ENCODE measurements at regions not wholly inside any gene's neighbourhood (a gene's known extent, or its start where the extent isn't known, plus 50 kb on each side); places are given as distances from the start of the nearest gene placed in this dataset.
"Not testable (repeated sequence)": the region's sequence is repeated elsewhere in the genome, so short reads cannot be mapped to it uniquely, and the experiment has no call there.

DNA sequence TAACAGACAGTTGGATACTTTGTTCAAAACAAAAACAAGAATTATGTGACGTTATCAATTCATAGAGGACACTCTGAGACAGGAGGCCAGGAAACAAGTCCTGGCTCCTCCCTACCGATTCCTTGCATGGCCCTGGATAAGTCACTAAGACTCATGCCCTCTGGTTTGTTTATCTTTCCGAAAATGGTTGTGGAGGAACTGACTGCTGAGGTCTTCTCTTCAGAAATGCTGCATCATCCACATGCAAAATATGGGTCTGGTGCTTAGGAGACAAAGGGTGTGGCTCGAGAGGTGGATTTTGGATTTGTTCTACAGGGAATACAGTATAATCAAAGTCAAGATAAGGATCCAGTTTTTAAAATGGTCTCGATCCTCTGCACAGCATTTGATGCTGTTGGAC lies 130.9 kb downstream of the RELL1 start:
- DNase-seq (ENCODE audit: low spot score) = no peak

DNA sequence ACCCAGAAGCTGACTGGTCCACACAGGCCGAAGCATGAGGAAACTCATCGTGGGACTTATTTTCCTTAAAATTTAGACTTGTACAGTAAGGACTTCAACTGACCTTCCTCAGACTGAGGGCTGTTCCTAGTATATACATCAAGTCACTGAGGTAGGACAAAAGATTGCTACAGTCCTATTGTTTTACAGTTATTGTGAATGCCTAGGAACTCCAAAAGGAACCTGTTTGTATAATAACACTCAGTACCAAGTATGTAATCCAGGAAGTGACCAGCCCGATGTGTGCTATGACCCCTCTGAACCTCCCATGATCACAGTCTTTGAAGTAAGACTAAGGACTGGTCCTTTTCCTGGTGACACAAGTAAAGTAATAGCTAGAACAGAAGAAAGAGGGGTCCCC lies 136.3 kb downstream of the RELL1 start:
- DNase-seq (ENCODE audit: low spot score) = not testable (repeated sequence)

DNA sequence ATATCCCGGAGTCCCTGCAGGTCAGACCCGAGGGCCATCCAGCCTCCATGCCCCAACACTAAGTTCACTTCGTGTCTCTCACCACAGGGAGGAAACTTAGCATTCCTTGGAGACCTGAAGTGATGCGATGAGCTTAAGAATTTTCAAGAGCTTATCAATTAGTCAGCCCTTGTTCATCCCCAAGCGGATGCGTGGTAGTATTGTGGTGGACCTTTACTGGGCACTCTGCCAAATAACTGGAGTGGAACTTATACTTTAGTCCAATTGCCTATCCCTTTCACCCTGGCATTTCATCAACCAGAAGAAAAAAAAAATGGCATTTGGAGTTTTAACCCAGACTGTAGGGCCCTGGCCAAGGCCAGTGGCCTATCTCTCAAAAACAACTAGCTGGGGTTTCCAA lies 137.1 kb downstream of the RELL1 start:
- no peak for DNase-seq (ENCODE audit: low spot score)

DNA sequence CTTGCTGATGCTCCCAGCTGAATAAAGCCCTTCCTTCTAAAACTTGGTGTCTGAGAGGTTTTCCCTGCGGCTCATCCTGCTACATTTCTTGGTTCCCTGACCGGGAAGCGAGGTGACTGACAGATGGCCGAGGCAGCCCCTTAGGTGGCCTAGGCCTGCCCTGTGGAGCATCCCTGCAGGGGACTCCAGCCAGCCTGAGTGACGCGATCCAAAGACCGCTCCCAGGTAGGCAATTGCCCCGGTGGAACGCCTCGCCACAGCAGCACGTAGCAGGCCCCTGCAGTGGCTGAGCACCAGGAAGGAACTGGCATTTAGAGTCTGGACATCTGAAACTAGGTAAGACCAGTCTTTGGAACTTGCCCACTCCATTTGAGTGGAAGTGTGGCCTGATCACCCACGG lies 139.6 kb downstream of the RELL1 start:
- no peak for DNase-seq (ENCODE audit: low spot score)

DNA sequence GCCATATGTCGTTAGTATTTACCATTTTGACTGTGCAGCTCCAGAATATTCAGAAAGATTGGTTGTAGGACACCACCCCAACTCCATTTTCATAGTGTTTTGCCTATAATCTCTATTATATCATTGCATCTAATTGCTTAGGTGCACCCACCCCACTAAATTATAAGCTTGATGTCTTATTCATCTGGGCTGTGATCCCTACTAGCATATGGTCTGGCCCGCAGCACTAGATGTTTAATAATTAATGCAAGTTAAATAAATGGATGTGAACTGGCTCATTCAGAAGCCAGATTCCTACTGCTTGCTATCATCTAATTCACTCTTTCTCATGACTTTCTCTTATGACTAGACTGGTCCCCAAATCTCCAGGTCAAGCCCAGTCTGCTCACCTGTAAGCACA lies 143.5 kb downstream of the RELL1 start:
- DNase-seq (ENCODE audit: low spot score) = no peak

DNA sequence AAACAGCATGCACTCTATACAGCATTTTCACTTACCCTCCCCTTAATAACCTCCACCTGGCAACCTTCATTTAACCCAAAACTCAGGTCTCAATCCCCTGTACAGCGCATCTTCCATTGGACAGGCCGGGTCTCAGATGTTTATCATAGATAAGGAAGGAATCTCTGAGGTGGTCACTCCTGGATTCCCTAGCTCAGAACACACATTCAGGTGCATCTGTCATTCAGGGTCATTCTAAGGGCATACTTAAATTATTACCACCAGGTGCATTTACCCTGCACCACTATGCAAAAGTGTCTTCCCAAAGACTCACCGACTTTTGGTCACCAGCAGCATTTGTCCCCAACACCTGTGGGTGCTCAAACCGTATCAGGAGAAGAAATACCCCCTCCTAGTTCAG lies 144.2 kb downstream of the RELL1 start:
- no peak for DNase-seq (ENCODE audit: low spot score)

DNA sequence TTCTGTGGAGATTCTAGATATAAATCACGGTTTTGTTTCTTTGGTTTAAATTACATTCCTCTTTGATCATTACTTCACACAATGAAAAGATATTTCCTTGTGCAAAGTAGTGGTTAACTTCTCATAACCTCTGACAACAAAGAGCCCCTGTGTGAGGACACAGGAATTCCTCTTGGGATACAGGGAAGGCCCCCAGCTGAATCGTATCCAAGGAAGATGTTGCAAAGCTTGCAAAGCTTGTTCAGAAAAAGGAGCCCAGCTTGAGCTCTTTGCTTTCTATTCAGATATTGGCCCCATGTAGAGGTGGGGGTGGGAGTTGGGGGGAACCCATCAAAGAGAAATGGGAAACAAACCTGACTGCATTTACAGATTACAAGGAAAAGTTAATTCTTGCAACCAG lies 145.7 kb downstream of the RELL1 start:
- no peak for DNase-seq (ENCODE audit: low spot score)

DNA sequence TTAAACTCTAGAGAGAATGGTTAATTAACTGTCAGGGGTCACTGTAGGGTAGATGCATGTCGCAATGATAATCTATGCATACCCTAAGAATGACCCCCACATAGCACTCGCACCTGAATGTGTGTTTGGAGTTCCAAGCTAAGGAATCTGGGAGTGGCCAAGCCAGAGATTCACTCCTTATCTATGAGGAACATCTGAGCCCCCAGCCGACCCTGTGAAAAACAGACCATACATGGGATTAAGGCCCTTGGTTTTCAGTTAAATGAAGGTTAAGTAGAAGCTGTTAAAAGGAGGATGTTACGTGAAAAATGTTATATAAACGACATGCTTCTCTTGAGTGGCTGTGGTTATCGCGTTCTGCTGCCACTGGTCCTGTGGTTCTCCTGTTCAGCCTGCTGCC lies 147.2 kb downstream of the RELL1 start:
- DNase-seq (ENCODE audit: low spot score) = no peak

DNA sequence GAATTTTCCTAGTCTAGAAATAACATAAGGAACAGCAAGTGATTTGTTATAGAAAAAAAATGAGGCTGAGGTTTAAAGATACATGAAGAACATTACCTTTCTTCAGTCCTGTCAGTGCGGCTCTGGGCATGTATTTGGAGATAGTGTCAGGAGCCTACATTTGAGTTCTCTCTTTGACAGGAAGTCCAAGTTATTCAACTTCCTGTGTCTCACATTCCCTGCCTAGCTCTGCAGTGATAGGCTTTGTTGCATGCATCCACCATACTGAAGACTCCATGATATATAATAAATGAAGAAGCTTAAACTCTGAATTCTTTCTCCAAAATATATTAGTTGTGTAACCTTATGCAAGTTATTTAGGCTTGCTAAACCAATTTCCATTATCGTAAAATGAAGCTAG lies 148.7 kb downstream of the RELL1 start:
- DNase-seq (ENCODE audit: low spot score) = no peak

DNA sequence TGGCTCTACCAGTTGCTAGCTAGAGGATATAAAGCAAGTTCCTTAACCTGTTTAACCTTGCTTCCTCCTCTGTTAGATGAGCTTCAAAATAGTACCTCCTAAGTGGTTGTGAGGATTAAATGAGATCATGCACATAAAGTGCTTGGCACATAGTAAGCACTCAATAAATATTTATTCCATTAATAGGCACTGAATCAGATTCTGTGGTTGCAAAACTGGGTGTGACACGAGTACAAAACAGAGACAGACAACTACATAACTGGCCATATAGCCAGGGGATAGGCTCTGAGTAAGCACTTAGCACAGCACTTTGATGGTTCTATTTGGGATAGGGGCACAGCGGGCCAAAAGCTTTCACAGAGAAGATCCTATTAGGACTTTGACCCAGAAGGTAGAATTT lies 150.3 kb downstream of the RELL1 start:
- no peak for DNase-seq (ENCODE audit: low spot score)

DNA sequence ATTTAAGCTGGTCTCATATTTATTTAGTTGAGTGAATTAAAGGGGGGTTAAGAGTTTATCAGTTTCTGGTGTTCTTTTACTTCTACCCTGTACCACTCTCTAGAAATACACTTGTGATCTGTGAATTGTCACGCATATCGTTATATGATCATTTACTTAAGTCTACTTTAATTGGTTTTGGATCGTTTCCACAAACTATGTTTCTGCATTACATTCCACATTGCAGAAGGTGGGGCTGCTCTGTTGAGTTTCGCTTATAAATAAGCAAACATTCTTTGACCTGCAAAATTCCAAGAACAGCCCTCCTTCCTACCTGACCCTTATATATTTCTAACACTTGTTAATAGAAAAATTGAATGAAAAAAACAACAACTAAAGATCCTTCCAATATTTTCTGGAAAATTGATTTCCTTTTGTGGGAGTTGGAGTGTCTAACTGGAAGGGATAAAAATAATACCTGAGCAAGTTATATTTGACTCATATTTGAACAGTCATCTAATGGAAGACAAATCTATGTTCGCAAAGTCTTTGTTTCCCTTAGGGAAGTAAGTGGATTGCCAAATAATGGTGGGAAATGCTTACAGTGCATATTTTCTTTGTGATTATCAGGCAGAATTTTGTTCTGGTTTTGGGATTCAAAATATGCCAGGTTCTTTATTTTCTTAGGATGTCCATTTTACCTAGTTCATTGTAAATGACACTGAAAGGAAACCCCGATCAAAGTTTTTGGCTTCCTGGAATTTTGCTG lies 152.7 kb downstream of the RELL1 start:
- no peak for DNase-seq (ENCODE audit: low spot score)

DNA sequence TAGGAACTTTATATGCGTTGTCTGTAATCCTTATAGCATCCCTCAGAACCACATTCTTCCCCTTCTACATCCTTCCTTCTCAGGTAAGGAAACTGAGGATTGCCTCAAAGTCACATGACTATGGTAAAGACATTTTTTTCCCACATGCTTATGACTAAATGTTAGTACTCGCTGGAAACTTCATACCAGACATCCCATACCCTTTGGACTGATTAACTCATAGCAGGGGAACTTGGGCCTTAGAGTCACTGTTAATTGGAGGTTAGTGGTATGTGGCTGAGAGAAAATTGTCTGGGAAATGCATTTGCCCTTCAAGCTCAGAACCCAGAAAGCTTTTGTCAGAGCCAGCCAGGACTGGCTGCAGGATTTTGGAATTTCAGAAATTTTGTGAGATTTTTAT lies 155.0 kb downstream of the RELL1 start:
- no peak for DNase-seq (ENCODE audit: low spot score)

DNA sequence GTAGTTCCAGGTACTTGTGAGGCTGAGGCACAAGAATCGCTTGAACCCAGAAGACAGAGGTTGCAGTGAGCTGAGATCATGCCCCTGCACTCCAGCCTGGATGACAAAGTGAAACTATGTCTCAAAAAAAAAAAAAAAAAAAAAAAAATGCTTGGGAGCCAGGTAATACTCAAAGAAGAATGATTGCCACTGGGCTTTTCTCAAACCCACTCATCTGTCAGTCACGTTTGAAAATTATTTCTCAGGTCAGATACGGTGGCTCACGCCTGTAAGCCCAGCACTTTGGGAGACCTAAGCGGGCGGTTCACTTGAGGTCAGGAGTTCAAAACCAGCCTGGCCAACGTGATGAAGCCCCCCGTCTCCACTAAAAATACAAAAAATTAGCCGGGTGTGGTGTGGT lies 155.7 kb downstream of the RELL1 start:
- no peak for DNase-seq (ENCODE audit: low spot score)

DNA sequence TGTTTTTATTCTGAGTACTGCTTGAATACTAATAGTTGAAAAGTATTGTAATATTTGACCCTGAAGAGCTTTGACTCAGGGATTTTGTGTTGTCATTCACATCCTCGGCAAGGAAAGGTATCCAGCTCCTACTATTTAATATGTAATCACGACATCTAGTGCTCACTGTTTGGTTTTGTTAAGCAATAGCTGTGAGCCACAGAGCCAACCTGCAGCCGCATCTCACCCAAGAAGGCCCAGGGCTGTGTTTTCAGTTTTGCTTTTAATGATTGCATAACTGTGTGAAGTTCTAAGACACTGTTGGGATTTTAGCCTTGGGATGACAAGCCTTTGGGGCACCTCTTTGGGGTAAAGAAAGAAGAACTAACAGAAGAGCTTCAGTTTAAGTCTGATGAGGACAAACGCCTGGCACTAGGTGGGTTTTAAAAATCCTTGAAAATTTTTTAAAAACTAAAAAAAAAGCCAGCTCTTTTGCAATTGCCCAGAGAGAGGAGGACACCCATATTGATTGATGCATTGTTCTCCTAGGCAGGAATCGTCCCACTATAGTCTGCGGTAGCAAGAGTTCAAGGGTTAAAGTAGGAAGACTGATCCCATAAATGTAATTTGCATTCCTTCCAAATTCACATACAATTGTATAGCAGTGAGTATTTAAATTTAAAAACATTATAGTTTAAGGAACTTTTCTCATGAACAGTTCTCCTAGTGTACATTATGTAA lies 157.8 kb downstream of the RELL1 start:
- DNase-seq (ENCODE audit: low spot score) = peak; percentile 52

DNA sequence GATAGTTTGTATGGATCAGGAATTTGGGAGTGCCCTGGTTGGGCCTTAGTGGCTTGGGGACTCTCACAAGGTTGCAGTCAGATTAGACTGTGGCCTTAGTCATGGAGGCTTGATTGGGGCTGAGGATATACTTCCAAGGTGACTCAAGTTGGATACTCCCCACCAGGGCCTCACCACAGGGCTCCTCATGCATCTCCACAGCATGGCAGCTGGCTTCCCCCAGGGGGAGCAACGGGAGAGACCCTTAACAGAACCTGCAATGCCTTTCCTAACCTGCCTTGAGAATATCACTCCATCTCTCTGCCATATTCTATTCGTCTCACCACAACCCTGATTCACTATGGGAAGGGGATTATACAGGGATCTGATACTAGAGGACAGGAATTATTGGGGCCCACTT lies 161.9 kb downstream of the RELL1 start:
- no peak for DNase-seq (ENCODE audit: low spot score)

DNA sequence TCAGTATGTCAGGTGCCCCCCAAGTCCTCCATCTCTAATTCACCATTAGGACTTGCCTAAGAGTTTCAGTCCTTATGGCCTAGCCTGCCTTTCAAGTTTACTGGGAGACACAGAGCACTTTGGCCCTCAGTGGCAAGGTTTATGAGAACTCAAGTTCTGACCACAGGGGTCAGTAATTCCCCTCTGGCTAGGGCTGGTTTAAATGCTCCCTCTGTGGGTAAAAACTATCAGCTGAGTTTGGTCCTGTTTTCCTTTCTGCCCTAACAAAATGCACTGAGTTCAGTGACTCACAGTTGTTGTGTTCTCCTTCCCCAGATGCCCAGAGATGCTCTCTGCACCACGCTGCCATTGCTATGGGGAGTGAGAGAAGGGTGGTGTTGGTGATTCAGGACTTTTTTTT lies 163.2 kb downstream of the RELL1 start:
- DNase-seq (ENCODE audit: low spot score) = no peak

DNA sequence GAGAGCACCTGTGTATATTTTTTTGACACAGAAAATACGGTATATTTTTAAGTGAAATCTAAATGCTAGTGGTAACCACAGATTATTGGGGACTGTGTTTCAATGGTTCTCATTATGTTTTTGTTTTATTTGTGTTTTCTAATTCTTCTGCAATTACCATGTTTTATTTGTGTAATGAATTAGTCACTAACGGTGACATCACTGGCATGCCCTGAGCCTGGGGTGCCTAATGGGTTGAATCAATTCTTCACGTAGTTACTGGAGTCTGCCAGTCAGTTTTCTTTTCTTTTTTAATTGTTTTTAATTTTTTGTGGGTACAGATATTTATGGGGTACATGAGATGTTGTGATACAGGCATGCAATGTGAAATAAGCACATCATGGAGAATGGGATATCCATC lies 168.8 kb downstream of the RELL1 start:
- DNase-seq (ENCODE audit: low spot score) = no peak

DNA sequence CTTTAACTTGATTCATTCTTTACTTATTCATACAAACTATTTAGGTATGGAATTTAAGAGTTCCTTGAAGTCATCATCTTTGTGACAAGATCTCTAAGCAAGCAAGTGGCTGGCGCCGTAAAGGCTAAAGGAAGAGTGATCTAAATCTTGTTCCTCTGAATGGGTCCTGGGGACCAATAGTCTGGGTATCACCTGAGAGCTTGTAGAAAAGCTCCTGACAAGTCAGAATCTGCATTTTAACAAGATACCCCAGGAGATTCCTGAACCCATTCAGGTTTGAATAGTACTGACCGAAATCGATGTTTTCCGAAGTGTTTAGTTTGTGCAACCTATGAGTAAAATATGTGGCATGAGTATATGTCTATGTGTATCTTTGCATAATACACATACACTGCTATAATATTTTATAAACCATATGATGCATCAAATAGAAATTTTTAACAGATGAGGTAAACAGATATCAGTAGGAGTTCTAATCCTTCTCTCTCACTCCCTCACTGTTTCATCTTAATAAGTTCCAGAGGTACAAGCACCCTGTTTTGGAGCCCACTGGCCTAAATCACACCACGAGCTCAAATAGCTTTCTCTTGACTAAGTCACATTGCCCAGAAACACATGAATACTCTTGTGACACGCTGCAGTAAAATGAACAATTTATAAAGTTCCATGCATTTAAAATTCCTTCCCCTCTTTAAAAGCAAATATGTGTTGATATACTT lies 170.0 kb downstream of the RELL1 start:
- no peak for DNase-seq (ENCODE audit: low spot score)

DNA sequence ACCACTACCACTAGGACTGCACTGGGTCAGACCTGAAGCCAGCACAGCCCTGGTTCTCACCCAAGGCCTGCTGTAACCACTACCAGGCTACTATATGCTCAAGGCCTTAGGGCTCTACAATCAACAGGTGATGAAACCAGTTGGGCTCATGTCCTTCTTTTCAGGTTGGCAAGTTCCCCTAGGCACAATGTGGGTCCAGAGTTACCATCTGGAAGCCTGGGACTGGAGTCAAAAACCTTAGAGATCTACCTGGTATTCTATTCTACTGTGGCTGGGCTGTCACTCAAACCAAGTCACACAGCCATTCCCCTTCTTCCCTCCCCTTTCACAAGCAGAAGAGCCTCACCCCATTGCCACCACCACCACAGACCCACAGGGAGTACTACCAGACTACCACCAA lies 175.6 kb downstream of the RELL1 start:
- DNase-seq (ENCODE audit: low spot score) = no peak

DNA sequence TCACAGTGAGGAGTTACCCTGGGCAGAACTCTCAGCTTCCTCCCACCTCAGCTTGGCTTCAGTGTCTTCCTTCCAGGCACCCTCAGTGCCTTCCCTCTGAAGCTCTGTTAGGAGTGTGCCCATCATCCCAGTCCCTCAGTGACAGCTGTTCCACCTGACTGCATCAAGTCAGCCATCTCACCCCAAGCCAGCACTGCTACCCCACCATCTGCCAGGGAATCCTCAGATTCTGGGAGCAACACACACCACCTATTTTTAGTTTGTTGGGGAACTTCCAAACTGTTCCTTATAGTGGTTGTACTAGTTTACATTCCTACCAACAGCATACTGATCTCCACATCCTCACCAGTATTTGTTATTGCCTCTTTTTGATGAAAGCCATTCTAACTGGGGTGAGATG lies 182.9 kb downstream of the RELL1 start:
- no peak for DNase-seq (ENCODE audit: low spot score)

DNA sequence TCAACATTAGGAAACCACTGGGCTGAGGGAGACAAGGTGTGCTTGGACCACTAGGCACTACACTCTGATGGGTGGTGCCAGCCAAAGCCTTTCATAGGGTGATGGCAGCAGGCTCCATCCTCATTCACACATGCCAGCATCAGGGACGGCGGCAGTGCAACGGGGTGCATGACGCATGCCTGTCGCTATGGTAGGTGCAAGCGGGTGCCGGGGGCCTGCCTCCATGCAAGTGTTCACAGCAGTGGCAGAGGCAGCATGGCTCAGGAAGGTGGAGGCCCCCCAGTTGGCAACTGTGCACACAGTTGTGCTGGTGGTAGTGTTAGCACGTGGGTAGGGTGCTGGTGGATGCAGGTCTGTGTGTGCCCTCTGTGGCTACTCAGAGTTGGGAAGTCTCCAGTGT lies 184.1 kb downstream of the RELL1 start:
- no peak for DNase-seq (ENCODE audit: low spot score)

Measured in HuH-7.5 (cell line).